Activated CD4-positive, alpha-beta T cell treated with anti-CD3 and anti-CD28 coated beads, Interleukin-10, Interleukin-2, amounts not matched to agents 100 ng/mL and 50 ng/mL, durations not matched to agents 16 hours and 8 hours (primary cell): ENCODE measurements at regions not wholly inside any gene's neighbourhood (a gene's known extent, or its start where the extent isn't known, plus 50 kb on each side); places are given as distances from the start of the nearest gene placed in this dataset.
"Not testable (repeated sequence)": the region's sequence is repeated elsewhere in the genome, so short reads cannot be mapped to it uniquely, and the experiment has no call there.

ENCODE experiments used
- DNase-seq: peaks from one replicate; pipeline ENCODE4 v3.0.0-alpha.2; 2020

- no peak for DNase-seq
Observed at GRCh38 chr7:4438723-4439245, 243.3 kb upstream of the FOXK1 start.

GRCh38 chr7:4439444-4439843 lies 242.7 kb upstream of the FOXK1 start:
- DNase-seq, result no peak

- no peak for DNase-seq
Observed at GRCh38 chr7:4444106-4444505, 238.0 kb upstream of the FOXK1 start.

- DNase-seq, result no peak
Observed at GRCh38 chr7:4445777-4446176, 236.3 kb upstream of the FOXK1 start.

GRCh38 chr7:4449263-4449662 lies 232.8 kb upstream of the FOXK1 start:
- no peak for DNase-seq

- DNase-seq, result no peak
Observed at GRCh38 chr7:4450483-4450882, 231.6 kb upstream of the FOXK1 start.

- DNase-seq, result no peak
Observed at GRCh38 chr7:4460597-4460996, 221.5 kb upstream of the FOXK1 start.

GRCh38 chr7:4461531-4461930 lies 220.6 kb upstream of the FOXK1 start:
- no peak for DNase-seq

- no peak for DNase-seq
Observed at GRCh38 chr7:4468320-4469102, 213.6 kb upstream of the FOXK1 start.

- no peak for DNase-seq
Observed at GRCh38 chr7:4470246-4470645, 211.8 kb upstream of the FOXK1 start.

- DNase-seq, result no peak
Observed at GRCh38 chr7:4472728-4473127, 209.4 kb upstream of the FOXK1 start.

- DNase-seq, result peak; percentile 48
Observed at GRCh38 chr7:4479367-4480039, 202.6 kb upstream of the FOXK1 start.

GRCh38 chr7:4480131-4480530 lies 202.0 kb upstream of the FOXK1 start:
- not testable (repeated sequence) for DNase-seq

GRCh38 chr7:4483851-4484250 lies 198.2 kb upstream of the FOXK1 start:
- no peak for DNase-seq

GRCh38 chr7:4484545-4484944 lies 197.6 kb upstream of the FOXK1 start:
- DNase-seq, result no peak

GRCh38 chr7:4486907-4487306 lies 195.2 kb upstream of the FOXK1 start:
- DNase-seq, result no peak

- not testable (repeated sequence) for DNase-seq
Observed at GRCh38 chr7:4496911-4497310, 185.2 kb upstream of the FOXK1 start.

- DNase-seq, result no peak
Observed at GRCh38 chr7:4500812-4501211, 181.3 kb upstream of the FOXK1 start.

- not testable (repeated sequence) for DNase-seq
Observed at GRCh38 chr7:4507886-4508285, 174.2 kb upstream of the FOXK1 start.

- DNase-seq, result no peak
Observed at GRCh38 chr7:4513450-4513849, 168.6 kb upstream of the FOXK1 start.

- no peak for DNase-seq
Observed at GRCh38 chr7:4519819-4520520, 162.1 kb upstream of the FOXK1 start.

- DNase-seq, result no peak
Observed at GRCh38 chr7:4523219-4523618, 158.9 kb upstream of the FOXK1 start.

GRCh38 chr7:4523873-4524272 lies 158.2 kb upstream of the FOXK1 start:
- no peak for DNase-seq

GRCh38 chr7:4525884-4526283 lies 156.2 kb upstream of the FOXK1 start:
- no peak for DNase-seq
